ENCODE measurements at regions not wholly inside any gene's neighbourhood (a gene's known extent, or its start where the extent isn't known, plus 50 kb on each side); places are given as distances from the start of the nearest gene placed in this dataset.

- Histone ChIP-seq H3K9me3 (ENCODE audit: control insufficient read depth in 2 of 3, low read length in 3 of 3) (no peaks in the 10 kb centered on the region), H3K4me1 (ENCODE audit: control insufficient read depth in 2 of 2, insufficient read depth in 2 of 2, low read length in 2 of 2) (no peaks in the 10 kb centered on the region), H3K4me3 (ENCODE audit: low read length) (no peak overlapping the region), H3K36me3 (ENCODE audit: control insufficient read depth in 2 of 3, insufficient read depth in 3 of 3, low read length in 3 of 3) (no peaks in the 10 kb centered on the region), H3K27ac (ENCODE audit: low read depth, low read length) (no peak overlapping the region), H3K27me3 (ENCODE audit: control insufficient read depth in 2 of 2, insufficient read depth in 2 of 2, low read length in 2 of 2) (no peaks in the 10 kb centered on the region)
- POLR2A ChIA-PET, result no interaction called here
- intact Hi-C loops (cut with micrococcal nuclease), result no loop called here
- no peak for DNase-seq
- CTCF ChIA-PET, result no interaction called here
- Mint-ChIP-seq H3K4me3 (no peak overlapping the region), H3K4me1 (no peaks in the 10 kb centered on the region), H3K27me3 (peaks cover 0 to 27% (median 14%) of the 10 kb centered on the region in 5 donors), H3K9me3 (peaks cover 0 to 6% (median 2%) of the 10 kb centered on the region in 11 donors), H3K27ac (no peak overlapping the region), H3K36me3 (peaks cover 0 to 3% (median 0%) of the 10 kb centered on the region in 5 donors)
- no peak for ATAC-seq
These were observed 454.9 kb downstream of the ADRA2A start for GRCh38 chr10:111531690-111532089.

GRCh38 chr10:111532139-111532538, 455.3 kb downstream of the ADRA2A start:
- ATAC-seq, result no peak
- no peak overlapping the region for H3K4me3 ChIP-seq (ENCODE audit: low read length)
- H3K27ac ChIP-seq (ENCODE audit: low read depth, low read length), result no peak overlapping the region
- ChIA-PET POLR2A (no interaction called here), CTCF (no interaction called here)
- DNase-seq, result no peak
- Mint-ChIP-seq H3K4me3 (no peak overlapping the region), H3K4me1 (no peaks in the 10 kb centered on the region), H3K9me3 (peaks cover 0 to 6% (median 2%) of the 10 kb centered on the region in 11 donors), H3K27ac (no peak overlapping the region), H3K36me3 (peaks cover 0 to 3% (median 0%) of the 10 kb centered on the region in 5 donors), H3K27me3 (peaks cover 0 to 23% (median 10%) of the 10 kb centered on the region in 5 donors)
- intact Hi-C loops (cut with micrococcal nuclease), result no loop called here
- no peaks in the 10 kb centered on the region for H3K4me1 ChIP-seq (ENCODE audit: control insufficient read depth in 2 of 2, insufficient read depth in 2 of 2, low read length in 2 of 2)
- no peaks in the 10 kb centered on the region for H3K36me3 ChIP-seq (ENCODE audit: control insufficient read depth in 2 of 3, insufficient read depth in 3 of 3, low read length in 3 of 3)
- no peaks in the 10 kb centered on the region for H3K9me3 ChIP-seq (ENCODE audit: control insufficient read depth in 2 of 3, low read length in 3 of 3)
- no peaks in the 10 kb centered on the region for H3K27me3 ChIP-seq (ENCODE audit: control insufficient read depth in 2 of 2, insufficient read depth in 2 of 2, low read length in 2 of 2)

GRCh38 chr10:111539246-111539645, 462.4 kb downstream of the ADRA2A start:
- DNase-seq (no peak), ATAC-seq (no peak)
- Mint-ChIP-seq H3K4me1 (no peaks in the 10 kb centered on the region), H3K27me3 (peaks cover 0 to 22% (median 13%) of the 10 kb centered on the region in 5 donors), H3K4me3 (no peak overlapping the region), H3K9me3 (peaks cover 0 to 2% (median 0%) of the 10 kb centered on the region in 11 donors), H3K36me3 (no peaks in the 10 kb centered on the region), H3K27ac (no peak overlapping the region)
- Histone ChIP-seq H3K27ac (ENCODE audit: low read depth, low read length) (no peak overlapping the region), H3K36me3 (ENCODE audit: control insufficient read depth in 2 of 3, insufficient read depth in 3 of 3, low read length in 3 of 3) (no peaks in the 10 kb centered on the region), H3K27me3 (ENCODE audit: control insufficient read depth in 2 of 2, insufficient read depth in 2 of 2, low read length in 2 of 2) (no peaks in the 10 kb centered on the region), H3K9me3 (ENCODE audit: control insufficient read depth in 2 of 3, low read length in 3 of 3) (no peaks in the 10 kb centered on the region), H3K4me1 (ENCODE audit: control insufficient read depth in 2 of 2, insufficient read depth in 2 of 2, low read length in 2 of 2) (no peaks in the 10 kb centered on the region), H3K4me3 (ENCODE audit: low read length) (no peak overlapping the region)
- POLR2A ChIA-PET, result no interaction called here
- CTCF ChIA-PET, result no interaction called here
- intact Hi-C loops (cut with micrococcal nuclease), result no loop called here

- intact Hi-C loops (cut with micrococcal nuclease), result no loop called here
- Mint-ChIP-seq H3K36me3 (no peaks in the 10 kb centered on the region), H3K4me1 (no peaks in the 10 kb centered on the region), H3K27ac (no peak overlapping the region), H3K9me3 (no peaks in the 10 kb centered on the region), H3K27me3 (peaks cover 0 to 10% (median 7%) of the 10 kb centered on the region in 5 donors), H3K4me3 (no peak overlapping the region)
- ChIA-PET POLR2A (no interaction called here), CTCF (no interaction called here)
- Histone ChIP-seq H3K4me1 (ENCODE audit: control insufficient read depth in 2 of 2, insufficient read depth in 2 of 2, low read length in 2 of 2) (no peaks in the 10 kb centered on the region), H3K27me3 (ENCODE audit: control insufficient read depth in 2 of 2, insufficient read depth in 2 of 2, low read length in 2 of 2) (no peaks in the 10 kb centered on the region), H3K36me3 (ENCODE audit: control insufficient read depth in 2 of 3, insufficient read depth in 3 of 3, low read length in 3 of 3) (no peaks in the 10 kb centered on the region), H3K27ac (ENCODE audit: low read depth, low read length) (no peak overlapping the region), H3K4me3 (ENCODE audit: low read length) (no peak overlapping the region), H3K9me3 (ENCODE audit: control insufficient read depth in 2 of 3, low read length in 3 of 3) (no peaks in the 10 kb centered on the region)
- no peak for DNase-seq
- no peak for ATAC-seq
These were observed 467.0 kb downstream of the ADRA2A start for GRCh38 chr10:111543854-111544253.

GRCh38 chr10:111545861-111546605, 469.2 kb downstream of the ADRA2A start:
- H3K4me1 Mint-ChIP-seq, result no peaks in the 10 kb centered on the region
- POLR2A ChIA-PET, result no interaction called here
- no peak overlapping the region for H3K27ac Mint-ChIP-seq
- H3K27me3 Mint-ChIP-seq, result no peaks in the 10 kb centered on the region
- Histone ChIP-seq H3K9me3 (ENCODE audit: control insufficient read depth in 2 of 3, low read length in 3 of 3) (no peaks in the 10 kb centered on the region), H3K4me1 (ENCODE audit: control insufficient read depth in 2 of 2, insufficient read depth in 2 of 2, low read length in 2 of 2) (no peaks in the 10 kb centered on the region), H3K27ac (ENCODE audit: low read depth, low read length) (no peak overlapping the region), H3K4me3 (ENCODE audit: low read length) (no peak overlapping the region), H3K27me3 (ENCODE audit: control insufficient read depth in 2 of 2, insufficient read depth in 2 of 2, low read length in 2 of 2) (no peaks in the 10 kb centered on the region), H3K36me3 (ENCODE audit: control insufficient read depth in 2 of 3, insufficient read depth in 3 of 3, low read length in 3 of 3) (no peaks in the 10 kb centered on the region)
- H3K4me3 Mint-ChIP-seq, result no peak overlapping the region
- no peaks in the 10 kb centered on the region for H3K9me3 Mint-ChIP-seq
- no peak for ATAC-seq
- CTCF ChIA-PET, result no interaction called here
- intact Hi-C loops (cut with micrococcal nuclease), result no loop called here
- DNase-seq, result no peak
- H3K36me3 Mint-ChIP-seq, result no peaks in the 10 kb centered on the region

- DNase-seq (no peak), ATAC-seq (no peak)
- Mint-ChIP-seq H3K4me3 (no peak overlapping the region), H3K4me1 (no peaks in the 10 kb centered on the region), H3K9me3 (no peaks in the 10 kb centered on the region), H3K36me3 (no peaks in the 10 kb centered on the region), H3K27ac (no peak overlapping the region), H3K27me3 (no peaks in the 10 kb centered on the region)
- intact Hi-C loops (cut with micrococcal nuclease), result no loop called here
- H3K27ac ChIP-seq (ENCODE audit: low read depth, low read length), result no peak overlapping the region
- ChIA-PET CTCF (no interaction called here), POLR2A (no interaction called here)
- no peaks in the 10 kb centered on the region for H3K4me1 ChIP-seq (ENCODE audit: control insufficient read depth in 2 of 2, insufficient read depth in 2 of 2, low read length in 2 of 2)
- H3K9me3 ChIP-seq (ENCODE audit: control insufficient read depth in 2 of 3, low read length in 3 of 3), result no peaks in the 10 kb centered on the region
- no peak overlapping the region for H3K4me3 ChIP-seq (ENCODE audit: low read length)
- no peaks in the 10 kb centered on the region for H3K36me3 ChIP-seq (ENCODE audit: control insufficient read depth in 2 of 3, insufficient read depth in 3 of 3, low read length in 3 of 3)
- no peaks in the 10 kb centered on the region for H3K27me3 ChIP-seq (ENCODE audit: control insufficient read depth in 2 of 2, insufficient read depth in 2 of 2, low read length in 2 of 2)
These were observed 471.4 kb downstream of the ADRA2A start for GRCh38 chr10:111548084-111548726.

- Mint-ChIP-seq H3K36me3 (no peaks in the 10 kb centered on the region), H3K27ac (no peak overlapping the region), H3K4me3 (no peak overlapping the region), H3K9me3 (no peaks in the 10 kb centered on the region), H3K27me3 (peaks cover 0 to 5% (median 0%) of the 10 kb centered on the region in 5 donors), H3K4me1 (peaks cover 0 to 2% (median 0%) of the 10 kb centered on the region in 7 donors)
- Histone ChIP-seq H3K27ac (ENCODE audit: low read depth, low read length) (no peak overlapping the region), H3K27me3 (ENCODE audit: control insufficient read depth in 2 of 2, insufficient read depth in 2 of 2, low read length in 2 of 2) (no peaks in the 10 kb centered on the region), H3K4me3 (ENCODE audit: low read length) (no peak overlapping the region), H3K4me1 (ENCODE audit: control insufficient read depth in 2 of 2, insufficient read depth in 2 of 2, low read length in 2 of 2) (no peaks in the 10 kb centered on the region), H3K36me3 (ENCODE audit: control insufficient read depth in 2 of 3, insufficient read depth in 3 of 3, low read length in 3 of 3) (no peaks in the 10 kb centered on the region), H3K9me3 (ENCODE audit: control insufficient read depth in 2 of 3, low read length in 3 of 3) (no peaks in the 10 kb centered on the region)
- intact Hi-C loops (cut with micrococcal nuclease), result no loop called here
- POLR2A ChIA-PET, result no interaction called here
- ATAC-seq (no peak), DNase-seq (no peak)
- CTCF ChIA-PET, result no interaction called here
These were observed 474.2 kb downstream of the ADRA2A start for GRCh38 chr10:111551001-111551400.

All from naive thymus-derived CD4-positive, alpha-beta T cell (primary cell).